Smooth muscle cell (in vitro differentiated cells): ENCODE measurements at regions not wholly inside any gene's neighbourhood (a gene's known extent, or its start where the extent isn't known, plus 50 kb on each side); places are given as distances from the start of the nearest gene placed in this dataset.

Experiments
- DNase-seq: peaks from one replicate; lab custom pipeline; 2025; ENCODE audit not compliant: unreplicated experiment; lab: John Stamatoyannopoulos, UW
- H2AFZ ChIP-seq: fragments of 200-600 bp; sonication (generic); 2 replicates; pipeline ENCODE4 v1.6.0; 2016; ENCODE audit warnings: antibody characterized with exemption, low read depth, mild to moderate bottlenecking
- H3F3A ChIP-seq: fragments of 200-600 bp; sonication (generic); 2 replicates; pipeline ENCODE4 v1.6.0; 2017; ENCODE audit warnings: antibody characterized with exemption, low read depth
- H3K27ac ChIP-seq: fragments of 200-600 bp; sonication (generic); 2 replicates; pipeline ENCODE4 v1.5.1; 2016; ENCODE audit warnings: low read depth, mild to moderate bottlenecking
- H3K27me3 ChIP-seq: fragments of 200-600 bp; sonication (generic); 2 replicates; pipeline ENCODE4 v1.6.1; 2016; ENCODE audit warnings: low read depth, mild to moderate bottlenecking
- H3K36me3 ChIP-seq: fragments of 200-600 bp; sonication (generic); 2 replicates; pipeline ENCODE4 v1.5.1; 2016; ENCODE audit warnings: low read depth
- H3K4me1 ChIP-seq: fragments of 200-600 bp; sonication (generic); 2 replicates; pipeline ENCODE4 v1.5.1; 2016; ENCODE audit warnings: low read depth
- H3K4me2 ChIP-seq: fragments of 200-600 bp; sonication (generic); 2 replicates; pipeline ENCODE4 v1.6.0; 2016; ENCODE audit warnings: mild to moderate bottlenecking
- H3K4me3 ChIP-seq: fragments of 200-600 bp; sonication (generic); 2 replicates; pipeline ENCODE4 v1.5.1; 2016; ENCODE audit warnings: mild to moderate bottlenecking
- H3K79me2 ChIP-seq: fragments of 200-600 bp; sonication (generic); 2 replicates; pipeline ENCODE4 v1.6.0; 2016; ENCODE audit warnings: low read depth, mild to moderate bottlenecking
- H3K9ac ChIP-seq: fragments of 200-600 bp; sonication (generic); 2 replicates; pipeline ENCODE4 v1.6.0; 2016; ENCODE audit warnings: low read depth
- H3K9me3 ChIP-seq: fragments of 200-600 bp; sonication (generic); replicated peaks from 2 replicates; pipeline ENCODE4 v1.5.1; 2016; ENCODE audit warnings: low read depth
- H4K20me1 ChIP-seq: fragments of 200-600 bp; sonication (generic); 2 replicates; pipeline ENCODE4 v1.6.0; 2016; ENCODE audit warnings: low read depth
- WGBS: methylation state at CpG from one replicate; pipeline ENCODE4 v1.1.7; 2016; ENCODE audit warnings: low lambda C conversion rate; 5-methylcytosine and 5-hydroxymethylcytosine counted together
- TF ChIP-seq, protein P1 (sequence below): fragments of 200-600 bp; sonication (generic); IDR thresholded peaks from 2 replicates; pipeline ENCODE4 v1.5.1; 2017; ENCODE audit warnings: borderline replicate concordance, mild to moderate bottlenecking, antibody characterized with exemption; ENCODE audit not compliant: insufficient read depth, poor library complexity, severe bottlenecking

DNA sequence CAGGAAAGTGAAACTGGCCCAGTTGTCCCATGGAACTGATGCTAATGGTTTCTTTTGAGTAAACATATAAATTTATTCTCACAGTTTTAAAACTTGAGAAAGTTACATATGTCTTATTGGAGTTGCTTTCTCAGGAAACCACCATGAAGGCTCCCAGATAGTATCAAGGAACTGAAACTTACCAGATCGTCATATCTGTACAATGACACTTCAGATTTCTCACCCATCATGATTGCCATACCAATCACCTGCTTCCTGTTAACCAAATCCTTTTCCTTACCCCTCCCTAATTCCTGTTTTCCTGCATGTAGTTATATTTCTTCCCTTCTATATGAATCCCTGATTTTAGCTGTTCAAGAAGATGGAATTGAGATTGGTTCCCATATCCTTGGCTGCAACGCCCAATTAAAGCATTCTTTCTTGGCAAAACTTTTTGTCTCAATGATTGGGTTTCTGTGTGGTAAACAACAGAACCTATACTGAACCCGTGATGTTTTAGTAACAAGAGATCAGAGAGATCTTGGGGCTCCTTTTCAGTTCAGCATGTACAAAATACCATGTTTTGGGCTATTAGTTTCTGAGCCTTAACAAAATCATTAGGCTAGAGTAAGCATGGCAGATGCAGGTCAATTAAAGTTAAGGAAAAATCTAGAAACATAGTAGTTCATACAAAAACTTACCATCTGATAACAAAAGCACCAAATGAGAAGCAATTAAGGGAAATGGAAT, 781.3 kb upstream of the MIR17HG start:
- Histone ChIP-seq H3K4me1 (no peaks in the 10 kb centered on the region), H3K27me3 (no peaks in the 10 kb centered on the region), H3K27ac (no peak overlapping the region), H2AFZ (no peak overlapping the region), H3K4me3 (no peak overlapping the region), H4K20me1 (no peaks in the 10 kb centered on the region), H3F3A (no peaks in the 10 kb centered on the region), H3K9ac (no peak overlapping the region), H3K79me2 (no peaks in the 10 kb centered on the region), H3K4me2 (no peak overlapping the region), H3K36me3 (no peaks in the 10 kb centered on the region), H3K9me3 (no peaks in the 10 kb centered on the region)
- 90% methylated on average over 3 of the region's 3 CpGs for WGBS
- DNase-seq: no peak
- TF ChIP-seq, protein P1, sequence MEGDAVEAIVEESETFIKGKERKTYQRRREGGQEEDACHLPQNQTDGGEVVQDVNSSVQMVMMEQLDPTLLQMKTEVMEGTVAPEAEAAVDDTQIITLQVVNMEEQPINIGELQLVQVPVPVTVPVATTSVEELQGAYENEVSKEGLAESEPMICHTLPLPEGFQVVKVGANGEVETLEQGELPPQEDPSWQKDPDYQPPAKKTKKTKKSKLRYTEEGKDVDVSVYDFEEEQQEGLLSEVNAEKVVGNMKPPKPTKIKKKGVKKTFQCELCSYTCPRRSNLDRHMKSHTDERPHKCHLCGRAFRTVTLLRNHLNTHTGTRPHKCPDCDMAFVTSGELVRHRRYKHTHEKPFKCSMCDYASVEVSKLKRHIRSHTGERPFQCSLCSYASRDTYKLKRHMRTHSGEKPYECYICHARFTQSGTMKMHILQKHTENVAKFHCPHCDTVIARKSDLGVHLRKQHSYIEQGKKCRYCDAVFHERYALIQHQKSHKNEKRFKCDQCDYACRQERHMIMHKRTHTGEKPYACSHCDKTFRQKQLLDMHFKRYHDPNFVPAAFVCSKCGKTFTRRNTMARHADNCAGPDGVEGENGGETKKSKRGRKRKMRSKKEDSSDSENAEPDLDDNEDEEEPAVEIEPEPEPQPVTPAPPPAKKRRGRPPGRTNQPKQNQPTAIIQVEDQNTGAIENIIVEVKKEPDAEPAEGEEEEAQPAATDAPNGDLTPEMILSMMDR: no peak

DNA sequence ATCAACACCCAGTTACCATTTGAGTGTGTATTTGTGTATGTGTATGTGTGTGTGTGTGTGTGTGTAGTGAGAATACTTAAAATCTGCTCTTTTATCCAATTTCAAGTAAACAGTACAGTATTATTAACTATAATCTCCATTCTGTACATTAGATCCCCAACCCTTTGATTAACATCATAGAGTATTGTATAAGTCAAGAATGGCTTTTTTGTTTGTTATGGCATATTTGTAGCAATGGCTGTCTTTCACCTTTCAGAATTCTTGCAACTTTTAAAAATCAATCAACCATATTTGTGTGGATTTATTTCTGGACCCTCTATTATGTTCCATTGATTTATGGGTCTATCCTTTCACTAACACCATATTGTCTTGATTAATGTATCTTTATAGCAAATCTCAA, 779.3 kb upstream of the MIR17HG start:
- no peaks in the 10 kb centered on the region for H3K9me3 ChIP-seq
- H3K27ac ChIP-seq: no peak overlapping the region
- H3K4me1 ChIP-seq: no peaks in the 10 kb centered on the region
- no peak for DNase-seq
- H3K9ac ChIP-seq: no peak overlapping the region
- H3K27me3 ChIP-seq: no peaks in the 10 kb centered on the region
- H3F3A ChIP-seq: no peaks in the 10 kb centered on the region
- TF ChIP-seq, protein P1: no peak
- H3K36me3 ChIP-seq: no peaks in the 10 kb centered on the region
- no peaks in the 10 kb centered on the region for H3K79me2 ChIP-seq
- no peak overlapping the region for H3K4me3 ChIP-seq
- H2AFZ ChIP-seq: no peak overlapping the region
- no peak overlapping the region for H3K4me2 ChIP-seq
- H4K20me1 ChIP-seq: no peaks in the 10 kb centered on the region

DNA sequence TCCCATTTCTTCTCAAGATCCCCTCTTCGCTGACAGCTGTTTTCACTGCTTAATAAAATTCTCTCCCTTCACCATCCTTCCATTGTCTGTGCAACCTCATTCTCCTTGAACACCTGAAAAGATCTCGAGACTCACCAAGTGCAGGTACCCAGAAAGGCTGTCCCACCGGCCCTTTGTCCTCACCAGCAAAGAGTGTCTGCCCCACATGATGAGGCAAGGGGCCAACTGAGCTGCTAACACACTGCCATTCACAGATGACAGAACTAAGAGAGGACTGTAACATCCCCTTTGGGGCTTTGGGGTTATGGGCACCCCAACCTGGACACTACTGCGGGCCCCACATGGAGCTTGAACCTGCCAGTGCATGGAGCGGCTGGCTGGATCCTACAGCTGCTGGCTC, 771.4 kb upstream of the MIR17HG start:
- H3K27ac ChIP-seq: no peak overlapping the region
- no peak overlapping the region for H3K4me3 ChIP-seq
- no peaks in the 10 kb centered on the region for H3K36me3 ChIP-seq
- H3K79me2 ChIP-seq: no peaks in the 10 kb centered on the region
- no peaks in the 10 kb centered on the region for H3K4me1 ChIP-seq
- no peaks in the 10 kb centered on the region for H3F3A ChIP-seq
- no peaks in the 10 kb centered on the region for H3K27me3 ChIP-seq
- TF ChIP-seq, protein P1: no peak
- no peaks in the 10 kb centered on the region for H3K9me3 ChIP-seq
- H2AFZ ChIP-seq: no peak overlapping the region
- no peaks in the 10 kb centered on the region for H4K20me1 ChIP-seq
- no peak overlapping the region for H3K9ac ChIP-seq
- H3K4me2 ChIP-seq: no peak overlapping the region
- DNase-seq: no peak
- WGBS: 97% methylated on average over 5 of the region's 5 CpGs

DNA sequence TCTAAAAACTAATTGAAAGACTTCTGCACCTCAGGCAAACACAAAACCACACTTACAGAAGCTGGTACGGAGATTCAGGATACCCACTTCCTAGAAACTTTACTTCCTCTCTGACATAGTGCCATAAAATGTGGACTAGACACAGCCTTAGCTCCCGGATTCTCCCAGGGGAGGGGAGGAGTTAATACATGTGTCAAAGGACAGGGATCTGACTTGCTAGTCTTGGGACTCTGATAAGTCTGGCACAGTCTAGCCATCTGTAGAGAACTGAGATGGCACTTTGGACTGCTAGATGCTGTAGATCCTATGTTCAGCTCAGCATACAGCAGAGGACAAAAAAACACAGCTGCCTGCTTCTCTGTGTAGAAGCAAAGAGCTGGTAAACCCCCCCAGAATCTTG, 769.8 kb upstream of the MIR17HG start:
- no peak overlapping the region for H3K4me3 ChIP-seq
- H3K79me2 ChIP-seq: no peaks in the 10 kb centered on the region
- DNase-seq: no peak
- H3K27me3 ChIP-seq: no peaks in the 10 kb centered on the region
- H2AFZ ChIP-seq: no peak overlapping the region
- H3K36me3 ChIP-seq: no peaks in the 10 kb centered on the region
- no peaks in the 10 kb centered on the region for H3K9me3 ChIP-seq
- H4K20me1 ChIP-seq: no peaks in the 10 kb centered on the region
- no peaks in the 10 kb centered on the region for H3F3A ChIP-seq
- no peaks in the 10 kb centered on the region for H3K4me1 ChIP-seq
- H3K27ac ChIP-seq: no peak overlapping the region
- no peak overlapping the region for H3K9ac ChIP-seq
- TF ChIP-seq, protein P1: no peak
- WGBS: 69% methylated on average over 2 of the region's 2 CpGs
- H3K4me2 ChIP-seq: no peak overlapping the region
